ENCODE measurements at regions not wholly inside any gene's neighbourhood (a gene's known extent, or its start where the extent isn't known, plus 50 kb on each side); places are given as distances from the start of the nearest gene placed in this dataset.

GRCh38 chr2:88866756-88867155, 175.3 kb downstream of the RPIA start:
- no peak for DNase-seq (ENCODE audit: low read depth, low spot score)
- ChIA-PET CTCF (interaction anchor here (8.6 kb wide), 1 partner anchor 8 kb away, joined by 52 read pairs; no protein-coding TSS in a partner anchor), POLR2A (no interaction called here)
- TF ChIP-seq CTCF (IDR thresholded peaks at IDR 0.05; ENCODE audit: insufficient read depth, low read length, missing control alignments) = no peak
- no peak overlapping the region for H3K4me3 ChIP-seq (ENCODE audit: low read depth, low read length)

- POLR2A ChIA-PET = no interaction called here
- TF ChIP-seq CTCF (IDR thresholded peaks at IDR 0.05; ENCODE audit: insufficient read depth, low read length, missing control alignments) = no peak
- CTCF ChIA-PET = no interaction called here
- H3K4me3 ChIP-seq (ENCODE audit: low read depth, low read length) = no peak overlapping the region
- no peak for DNase-seq (ENCODE audit: low read depth, low spot score)
Observed at GRCh38 chr2:88868861-88869260, 177.4 kb downstream of the RPIA start.

GRCh38 chr2:88870267-88870839, 178.9 kb downstream of the RPIA start:
- no peak overlapping the region for H3K4me3 ChIP-seq (ENCODE audit: low read depth, low read length)
- no peak for DNase-seq (ENCODE audit: low read depth, low spot score)
- TF ChIP-seq CTCF (IDR thresholded peaks at IDR 0.05; ENCODE audit: insufficient read depth, low read length, missing control alignments) = no peak
- ChIA-PET POLR2A (no interaction called here), CTCF (interaction anchor here (1.8 kb wide), 1 partner anchor 10 kb away, joined by 15 read pairs; no protein-coding TSS in a partner anchor)

- ChIA-PET POLR2A (no interaction called here), CTCF (interaction anchor here (1.7 to 2.2 kb wide), 3 partner anchors 9 to 48 kb away, joined by 6 to 15 read pairs (median 7); no protein-coding TSS in a partner anchor)
- no peak for DNase-seq (ENCODE audit: low read depth, low spot score)
- H3K4me3 ChIP-seq (ENCODE audit: low read depth, low read length) = no peak overlapping the region
- TF ChIP-seq CTCF (IDR thresholded peaks at IDR 0.05; ENCODE audit: insufficient read depth, low read length, missing control alignments) = no peak
Observed at GRCh38 chr2:88871336-88871735, 179.9 kb downstream of the RPIA start.

GRCh38 chr2:88873620-88874019, 182.1 kb downstream of the RPIA start:
- no peak for TF ChIP-seq CTCF (IDR thresholded peaks at IDR 0.05; ENCODE audit: insufficient read depth, low read length, missing control alignments)
- H3K4me3 ChIP-seq (ENCODE audit: low read depth, low read length) = no peak overlapping the region
- CTCF ChIA-PET = interaction anchor here (0.8 to 4.9 kb wide), 6 partner anchors 10 to 134 kb away, joined by 3 to 52 read pairs (median 4); no protein-coding TSS in a partner anchor
- POLR2A ChIA-PET = no interaction called here
- no peak for DNase-seq (ENCODE audit: low read depth, low spot score)

GRCh38 chr2:88874063-88874657, 182.7 kb downstream of the RPIA start:
- no peak for DNase-seq (ENCODE audit: low read depth, low spot score)
- ChIA-PET POLR2A (no interaction called here), CTCF (interaction anchor here (0.7 to 4.9 kb wide), 7 partner anchors 9 to 135 kb away, joined by 3 to 52 read pairs (median 4); no protein-coding TSS in a partner anchor)
- H3K4me3 ChIP-seq (ENCODE audit: low read depth, low read length) = no peak overlapping the region
- TF ChIP-seq CTCF (IDR thresholded peaks at IDR 0.05; ENCODE audit: insufficient read depth, low read length, missing control alignments) = peak; percentile 56

Data from AG04449 (cell line).